ENCODE measurements at regions not wholly inside any gene's neighbourhood (a gene's known extent, or its start where the extent isn't known, plus 50 kb on each side); places are given as distances from the start of the nearest gene placed in this dataset.

DNA sequence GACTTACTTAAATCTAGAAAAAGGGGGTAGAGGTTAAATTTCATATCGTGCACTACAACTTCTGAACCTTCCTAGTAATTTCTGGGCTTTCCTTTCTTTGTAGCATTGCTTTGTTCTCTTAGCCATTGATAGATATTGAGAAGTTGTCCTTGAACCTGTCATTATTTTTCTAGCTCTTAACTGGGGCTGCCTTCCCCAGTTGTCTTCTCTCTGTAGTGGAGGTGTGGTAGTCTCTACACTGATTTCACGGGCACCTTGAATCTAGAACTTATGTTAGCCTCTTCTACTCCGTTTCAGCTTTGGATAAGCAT is 504.0 kb downstream of the PCNX1 start:
- TF ChIP-seq, protein P1, sequence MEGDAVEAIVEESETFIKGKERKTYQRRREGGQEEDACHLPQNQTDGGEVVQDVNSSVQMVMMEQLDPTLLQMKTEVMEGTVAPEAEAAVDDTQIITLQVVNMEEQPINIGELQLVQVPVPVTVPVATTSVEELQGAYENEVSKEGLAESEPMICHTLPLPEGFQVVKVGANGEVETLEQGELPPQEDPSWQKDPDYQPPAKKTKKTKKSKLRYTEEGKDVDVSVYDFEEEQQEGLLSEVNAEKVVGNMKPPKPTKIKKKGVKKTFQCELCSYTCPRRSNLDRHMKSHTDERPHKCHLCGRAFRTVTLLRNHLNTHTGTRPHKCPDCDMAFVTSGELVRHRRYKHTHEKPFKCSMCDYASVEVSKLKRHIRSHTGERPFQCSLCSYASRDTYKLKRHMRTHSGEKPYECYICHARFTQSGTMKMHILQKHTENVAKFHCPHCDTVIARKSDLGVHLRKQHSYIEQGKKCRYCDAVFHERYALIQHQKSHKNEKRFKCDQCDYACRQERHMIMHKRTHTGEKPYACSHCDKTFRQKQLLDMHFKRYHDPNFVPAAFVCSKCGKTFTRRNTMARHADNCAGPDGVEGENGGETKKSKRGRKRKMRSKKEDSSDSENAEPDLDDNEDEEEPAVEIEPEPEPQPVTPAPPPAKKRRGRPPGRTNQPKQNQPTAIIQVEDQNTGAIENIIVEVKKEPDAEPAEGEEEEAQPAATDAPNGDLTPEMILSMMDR (IDR thresholded peaks at IDR 0.05; ENCODE audit: insufficient read depth, low read length, poor library complexity, severe bottlenecking): no peak
- TF ChIP-seq EZH2phosphoT487 (conservative IDR thresholded peaks at IDR 0.05; ENCODE audit: low read length): no peak

Measured in SU-DHL-6 (cell line).